MCF 10A (cell line): ENCODE measurements at regions not wholly inside any gene's neighbourhood (a gene's known extent, or its start where the extent isn't known, plus 50 kb on each side); places are given as distances from the start of the nearest gene placed in this dataset.

Source experiments
- BruUV-seq: library from RNA; stranded (reverse); fragments of 400-500 nt; replicated peaks from 2 replicates; lab custom pipeline; 2021; lab: Mats Ljungman, UMichigan
- CTCF ChIA-PET: fragments of 300-600 bp; sonication (Branson Sonifier 250); formaldehyde crosslinking; extraction: SDS; loops from one replicate; lab custom pipeline; 2021; ENCODE audit warnings: antibody characterized with exemption, inconsistent platforms; lab: Yijun Ruan, JAX
- POLR2A ChIA-PET: fragments of 300-600, 350-650 bp; sonication (Branson Sonifier 250); formaldehyde crosslinking; extraction: SDS; loops from one replicate; lab custom pipeline; 2020; ENCODE audit warnings: antibody characterized with exemption, inconsistent platforms; lab: Yijun Ruan, JAX
- DNase-seq: peaks from one replicate; pipeline ENCODE4 v3.0.0-alpha.2; 2018; ENCODE audit not compliant: unreplicated experiment
- H3K27ac Mint-ChIP-seq: one replicate; pipeline ENCODE4 v1.8.0; 2022; ENCODE audit warnings: mild to moderate bottlenecking, low read depth, mixed read lengths; ENCODE audit not compliant: unreplicated experiment
- H3K27me3 Mint-ChIP-seq: one replicate; pipeline ENCODE4 v1.8.0; 2022; ENCODE audit warnings: mixed read lengths; ENCODE audit not compliant: insufficient read depth, unreplicated experiment
- H3K36me3 Mint-ChIP-seq: one replicate; pipeline ENCODE4 v1.8.0; 2022; ENCODE audit warnings: mild to moderate bottlenecking, moderate library complexity, mixed read lengths; ENCODE audit not compliant: insufficient read depth, unreplicated experiment
- H3K4me1 Mint-ChIP-seq: one replicate; pipeline ENCODE4 v1.8.0; 2022; ENCODE audit warnings: mixed read lengths; ENCODE audit not compliant: insufficient read depth, unreplicated experiment
- H3K4me3 Mint-ChIP-seq: one replicate; pipeline ENCODE4 v1.8.0; 2022; ENCODE audit warnings: mild to moderate bottlenecking, moderate library complexity, mixed read lengths; ENCODE audit not compliant: unreplicated experiment
- H3K9me3 Mint-ChIP-seq: one replicate; pipeline ENCODE4 v1.8.0; 2022; ENCODE audit warnings: mixed read lengths; ENCODE audit not compliant: unreplicated experiment
- CTCF ChIP-seq: fragments of 200-600 bp; IDR thresholded peaks from one replicate; pipeline ENCODE4 v1.8.0; 2022; ENCODE audit warnings: antibody characterized with exemption, mild to moderate bottlenecking; ENCODE audit not compliant: unreplicated experiment
- intact Hi-C: fragments of 100-400 bp; cut with micrococcal nuclease; formaldehyde crosslinking; loops from 2 replicates; pipeline ENCODE4 v1.14.1; 2022

GRCh38 chr1:57926025-57926552 lies 502.2 kb upstream of the DAB1 start:
- Mint-ChIP-seq H3K27me3 (peaks cover 13% of the 10 kb centered on the region), H3K9me3 (no peaks in the 10 kb centered on the region), H3K27ac (no peak overlapping the region), H3K36me3 (no peaks in the 10 kb centered on the region), H3K4me3 (no peak overlapping the region), H3K4me1 (no peaks in the 10 kb centered on the region)
- intact Hi-C loops = no loop called here
- BruUV-seq = no TSS peak
- DNase-seq = no peak
- POLR2A ChIA-PET = interaction anchor here (1.0 kb wide), 1 partner anchor 10 kb away, joined by 3 read pairs; no protein-coding TSS in a partner anchor
- CTCF ChIA-PET = interaction anchor here (0.6 kb wide), 2 partner anchors 10 to 667 kb away, joined by 3 read pairs; no protein-coding TSS in a partner anchor
- TF ChIP-seq CTCF = no peak

DNA sequence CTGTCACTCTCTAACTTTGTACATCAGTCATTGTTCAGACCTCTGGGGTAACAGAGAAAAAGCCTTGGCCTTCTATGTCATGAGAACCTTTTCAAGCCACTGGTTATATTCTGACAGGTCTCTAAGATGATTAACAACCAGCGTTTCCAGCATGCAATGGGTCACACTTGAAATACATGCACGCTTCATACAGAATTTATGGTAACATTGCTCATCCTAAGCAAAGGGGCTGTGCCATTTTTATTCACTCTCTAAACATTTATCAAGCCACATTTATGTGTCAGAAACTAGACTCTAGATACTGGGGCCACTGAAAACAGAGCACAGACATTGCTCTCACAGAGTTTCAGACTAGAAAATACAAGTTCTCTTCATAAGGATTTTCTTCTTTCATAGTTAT lies 501.4 kb upstream of the DAB1 start:
- no peak for DNase-seq
- no peaks in the 10 kb centered on the region for H3K4me1 Mint-ChIP-seq
- no peaks in the 10 kb centered on the region for H3K9me3 Mint-ChIP-seq
- no peak for TF ChIP-seq CTCF
- ChIA-PET POLR2A (no interaction called here), CTCF (interaction anchor here (0.9 kb wide), 1 partner anchor 8 kb away, joined by 3 read pairs; no protein-coding TSS in a partner anchor)
- H3K36me3 Mint-ChIP-seq = no peaks in the 10 kb centered on the region
- BruUV-seq = no TSS peak
- no peak overlapping the region for H3K27ac Mint-ChIP-seq
- peaks cover 13% of the 10 kb centered on the region for H3K27me3 Mint-ChIP-seq
- intact Hi-C loops = no loop called here
- no peak overlapping the region for H3K4me3 Mint-ChIP-seq

GRCh38 chr1:57922130-57922529 lies 498.3 kb upstream of the DAB1 start:
- ChIA-PET POLR2A (no interaction called here), CTCF (interaction anchor here (1.0 kb wide), 1 partner anchor 24 kb away, joined by 3 read pairs; no protein-coding TSS in a partner anchor)
- Mint-ChIP-seq H3K9me3 (no peaks in the 10 kb centered on the region), H3K27me3 (peaks cover under 1% of the 10 kb centered on the region), H3K27ac (no peak overlapping the region), H3K4me3 (no peak overlapping the region), H3K4me1 (no peaks in the 10 kb centered on the region), H3K36me3 (no peaks in the 10 kb centered on the region)
- no peak for TF ChIP-seq CTCF
- intact Hi-C loops = no loop called here
- BruUV-seq = no TSS peak
- no peak for DNase-seq

GRCh38 chr1:57916041-57916440 lies 492.2 kb upstream of the DAB1 start:
- no peak for DNase-seq
- Mint-ChIP-seq H3K27ac (no peak overlapping the region), H3K4me1 (no peaks in the 10 kb centered on the region), H3K4me3 (no peak overlapping the region), H3K27me3 (no peaks in the 10 kb centered on the region), H3K36me3 (no peaks in the 10 kb centered on the region), H3K9me3 (no peaks in the 10 kb centered on the region)
- CTCF ChIA-PET = interaction anchor here (0.6 kb wide), 1 partner anchor 10 kb away, joined by 3 read pairs; no protein-coding TSS in a partner anchor
- no TSS peak for BruUV-seq
- intact Hi-C loops = no loop called here
- POLR2A ChIA-PET = interaction anchor here (0.7 kb wide), 1 partner anchor 11 kb away, joined by 3 read pairs; no protein-coding TSS in a partner anchor
- no peak for TF ChIP-seq CTCF
